Stimulated activated CD8-positive, alpha-beta memory T cell treated with anti-CD3 and anti-CD28 coated beads, Interleukin-4, amount 100 ng/mL, for 24 hours (primary cell): ENCODE measurements at regions not wholly inside any gene's neighbourhood (a gene's known extent, or its start where the extent isn't known, plus 50 kb on each side); places are given as distances from the start of the nearest gene placed in this dataset.

Experiments
- DNase-seq: peaks from one replicate; pipeline ENCODE4 v3.0.0-alpha.2; 2020; ENCODE audit warnings: low read depth

GRCh38 chr21:35895598-35895997 is 164.7 kb downstream of the SETD4 start:
- DNase-seq = no peak

GRCh38 chr21:35893156-35893555 is 167.2 kb downstream of the SETD4 start:
- no peak for DNase-seq

DNA sequence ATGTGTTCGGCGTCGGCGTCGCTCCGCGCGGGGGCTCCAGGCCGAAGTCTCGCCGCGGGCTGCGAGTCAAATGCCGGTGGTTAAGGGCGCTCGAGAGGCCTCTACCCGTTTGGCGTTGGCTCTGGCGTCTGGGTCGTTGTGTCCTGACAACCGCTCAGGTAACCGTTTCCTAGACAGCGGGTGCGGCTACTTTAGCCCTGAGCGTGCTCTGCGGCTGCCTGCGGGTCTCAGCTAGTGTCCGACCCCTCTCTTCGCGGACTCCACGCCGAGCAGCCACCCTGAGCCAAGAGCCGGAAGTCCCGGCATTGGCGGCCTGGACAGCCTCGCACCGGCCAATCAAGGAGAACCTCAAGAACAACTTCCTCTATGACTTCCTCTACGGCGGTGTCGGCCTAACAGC is 173.4 kb downstream of the SETD4 start:
- DNase-seq = no peak

DNA sequence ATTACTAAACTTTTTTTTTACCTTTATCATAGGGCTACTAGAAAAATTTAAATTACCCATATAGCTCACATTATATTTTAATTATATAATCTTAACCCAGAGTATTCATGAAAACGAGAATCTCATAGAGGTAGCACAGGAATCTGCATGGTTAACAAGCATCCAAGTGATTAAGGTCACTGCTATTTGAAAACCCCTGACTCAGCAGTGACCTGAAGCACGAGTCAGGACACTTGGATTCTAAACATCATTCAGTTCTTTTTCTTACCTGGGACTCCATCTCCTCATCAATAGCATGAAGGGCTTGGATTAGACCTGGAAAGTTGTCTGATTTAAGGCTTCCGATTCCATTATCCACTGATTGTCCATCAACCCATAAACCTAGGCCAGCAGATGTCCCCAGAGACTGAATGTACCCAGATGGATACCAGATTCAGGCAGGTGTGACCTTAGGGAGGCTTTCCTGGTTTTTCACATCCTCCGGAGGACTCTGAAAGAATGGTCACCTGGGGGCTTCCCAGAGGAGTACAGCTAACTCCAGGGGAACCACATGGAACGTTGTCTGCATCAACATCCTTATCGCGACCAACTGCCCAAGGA is 174.3 kb downstream of the SETD4 start:
- no peak for DNase-seq

GRCh38 chr21:35882791-35883240 is 177.5 kb downstream of the SETD4 start:
- no peak for DNase-seq

- no peak for DNase-seq
Measured at GRCh38 chr21:35873441-35873840, 186.9 kb downstream of the SETD4 start.

DNA sequence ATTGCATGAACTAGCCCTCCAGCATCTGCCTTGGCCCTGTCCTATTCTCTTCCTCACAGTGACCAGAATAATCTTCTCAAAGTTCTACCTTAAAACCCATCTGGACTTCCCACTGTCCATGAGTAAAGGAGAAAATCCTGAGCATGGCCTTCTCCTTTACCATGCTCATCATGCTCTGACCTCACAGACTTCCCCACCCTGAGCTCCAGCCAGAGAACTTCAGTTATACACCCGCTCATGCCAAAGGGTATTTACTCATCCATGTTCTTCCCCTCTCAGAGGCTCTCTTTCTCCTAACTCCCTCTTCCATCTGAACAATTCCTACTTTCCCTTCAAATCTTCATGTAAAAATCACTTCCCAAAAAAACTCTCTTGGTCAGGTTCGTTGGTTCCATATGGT is 188.4 kb downstream of the SETD4 start:
- no peak for DNase-seq

- no peak for DNase-seq
Measured at GRCh38 chr21:35868869-35869223, 191.5 kb downstream of the SETD4 start.

GRCh38 chr21:35868005-35868868 is 192.1 kb downstream of the SETD4 start:
- no peak for DNase-seq

- DNase-seq = no peak
Measured at GRCh38 chr21:35864039-35864438, 196.3 kb downstream of the SETD4 start.

GRCh38 chr21:35862969-35863368 is 197.4 kb downstream of the SETD4 start:
- DNase-seq = no peak

DNA sequence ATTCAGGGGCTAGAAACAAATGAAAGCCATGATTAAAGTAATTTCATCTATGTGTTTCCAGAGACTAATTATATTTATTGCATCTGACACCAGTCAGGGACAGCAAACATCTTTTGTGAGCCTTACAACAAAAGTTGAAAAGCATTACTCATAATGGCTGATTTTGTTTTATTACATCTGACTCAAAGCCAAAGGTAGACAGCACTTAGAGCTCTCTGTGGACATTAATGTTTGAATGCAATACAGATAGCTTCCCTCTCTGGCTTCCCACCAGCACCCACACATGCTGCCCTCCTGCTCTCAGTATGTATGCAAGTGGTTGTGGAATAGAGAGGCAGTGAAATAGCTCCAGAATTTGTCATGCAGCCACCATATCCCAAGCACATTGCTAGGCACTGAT is 198.7 kb downstream of the SETD4 start:
- DNase-seq = no peak

- DNase-seq = no peak
Measured at GRCh38 chr21:35860189-35860869, 200.0 kb downstream of the SETD4 start.

GRCh38 chr21:35859677-35860076 is 200.6 kb downstream of the SETD4 start:
- DNase-seq = no peak

DNA sequence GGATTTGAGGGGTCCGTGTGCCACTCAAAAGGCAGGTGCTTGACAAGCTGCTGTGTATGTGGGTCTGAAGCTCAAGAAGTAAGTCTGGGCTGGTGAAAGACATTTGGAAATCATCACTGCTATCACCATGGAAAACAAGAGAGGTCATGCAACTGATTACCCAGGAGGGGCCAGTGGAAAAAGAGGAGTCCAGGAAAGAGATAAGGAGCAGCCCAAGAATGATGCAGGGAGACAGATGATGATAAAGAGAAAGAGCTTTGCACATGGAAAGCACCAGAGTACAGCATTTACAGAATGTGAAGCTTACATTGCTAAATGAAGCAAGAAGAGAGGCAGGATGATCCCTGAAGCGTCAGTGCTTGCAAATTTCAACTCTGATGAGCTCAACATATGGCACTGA is 203.2 kb downstream of the SETD4 start:
- DNase-seq = no peak

- no peak for DNase-seq
Measured at GRCh38 chr21:35855484-35855883, 204.8 kb downstream of the SETD4 start.

- no peak for DNase-seq
Measured at GRCh38 chr21:35854281-35854680, 206.0 kb downstream of the SETD4 start.

DNA sequence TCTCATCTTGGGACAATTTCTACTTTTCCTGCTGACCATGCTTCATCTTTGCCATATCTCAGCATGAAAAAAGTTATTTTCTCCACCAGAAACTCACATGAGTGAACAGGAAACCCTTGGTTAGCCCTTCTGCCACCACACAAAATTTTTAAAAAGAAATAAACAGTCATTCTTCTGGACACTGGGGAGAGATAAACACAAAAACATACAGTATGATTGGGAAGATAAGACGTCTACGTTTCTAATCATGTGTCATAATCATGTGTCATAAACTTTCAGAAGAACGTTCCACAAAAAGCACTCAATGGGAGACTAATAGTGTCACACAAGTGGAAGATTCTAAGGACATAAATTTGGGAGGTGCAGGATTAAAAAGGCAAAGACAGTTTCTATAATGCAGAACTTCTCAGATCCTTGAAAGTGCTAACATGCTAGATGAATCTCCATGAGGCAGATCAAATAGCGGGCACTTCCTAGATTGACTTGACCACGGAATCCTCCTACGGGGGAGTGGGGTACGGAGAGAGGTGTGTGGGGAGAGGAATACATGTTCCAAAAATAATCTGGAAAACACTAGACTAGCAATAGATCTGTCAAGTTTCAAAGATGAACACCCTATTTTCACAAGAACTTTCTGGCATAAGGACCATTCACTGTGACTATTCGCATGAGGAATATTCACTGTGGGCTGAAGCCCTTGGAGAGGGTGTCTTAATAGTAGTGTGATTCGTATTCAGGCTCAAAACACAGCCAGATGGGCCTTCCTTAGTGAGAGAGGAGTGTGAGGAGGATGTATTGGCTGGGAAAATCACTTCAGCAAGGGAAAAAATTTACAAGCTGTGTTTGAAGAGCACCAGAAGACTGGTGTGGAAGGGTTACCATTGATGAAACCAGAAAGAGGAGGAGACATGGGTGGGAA is 206.7 kb downstream of the SETD4 start:
- DNase-seq = no peak

- no peak for DNase-seq
Measured at GRCh38 chr21:35852820-35853219, 207.5 kb downstream of the SETD4 start.

DNA sequence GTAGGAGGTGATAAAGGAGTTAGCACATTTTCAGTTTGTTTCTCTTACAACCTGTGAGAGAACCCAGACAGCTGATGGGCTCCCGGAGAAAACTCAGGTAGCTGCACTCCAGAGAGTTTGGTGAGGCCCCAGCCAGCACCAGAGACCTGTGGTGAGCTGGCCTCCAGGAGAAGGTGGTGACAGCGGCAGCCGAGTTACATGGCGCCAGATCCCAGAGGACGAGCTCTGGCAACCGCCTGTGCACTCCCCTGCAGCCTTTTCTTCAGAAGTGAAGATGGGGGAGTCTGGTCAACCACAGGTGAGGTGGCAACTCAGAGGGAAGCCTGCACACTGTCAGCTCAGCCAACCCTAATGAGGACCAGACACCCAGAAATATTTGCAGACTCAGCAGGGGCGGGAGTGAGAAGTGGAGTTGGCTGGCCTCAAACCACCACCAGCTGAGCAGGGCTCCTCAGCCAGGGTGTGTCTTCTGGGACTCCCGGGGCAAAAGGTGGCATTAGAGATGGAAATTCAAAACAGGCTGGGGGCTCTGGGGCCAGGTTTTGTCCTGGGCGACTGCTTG is 209.7 kb downstream of the SETD4 start:
- DNase-seq = no peak

GRCh38 chr21:35850029-35850428 is 210.3 kb downstream of the SETD4 start:
- no peak for DNase-seq

- DNase-seq = no peak
Measured at GRCh38 chr21:35849144-35849543, 211.2 kb downstream of the SETD4 start.
